Tibial nerve (tissue), 4 donors: ENCODE measurements at regions not wholly inside any gene's neighbourhood (a gene's known extent, or its start where the extent isn't known, plus 50 kb on each side); places are given as distances from the start of the nearest gene placed in this dataset.

Experiments used
- DNase-seq, 2 donors: peaks; one replicate each; pipeline ENCODE4 v3.0.0-alpha.2; 2019; ENCODE audit warnings: low spot score in 2 of 2
- H3K27ac ChIP-seq, 4 donors: fragments of 200-600 bp; sonication (generic) in 3 of 4; one replicate each; pipeline ENCODE4 v1.5.1; 2017 to 2019; ENCODE audit warnings: mild to moderate bottlenecking in 1 of 4
- H3K27me3 ChIP-seq, 2 donors: fragments of 200-600 bp; sonication (generic) in 1 of 2; one replicate each; pipeline versions ENCODE4 v1.5.1 to v1.6.0; 2017 to 2019
- H3K36me3 ChIP-seq, 3 donors: fragments of 200-600 bp; sonication (generic); one replicate each; pipeline ENCODE4 v1.5.1; 2018 to 2019
- H3K4me1 ChIP-seq, 4 donors: fragments of 200-600 bp; sonication (generic) in 3 of 4; one replicate each; pipeline ENCODE4 v1.5.1; 2017 to 2019
- H3K4me3 ChIP-seq, 4 donors: fragments of 200-600 bp; sonication (generic) in 3 of 4; one replicate each; pipeline ENCODE4 v1.5.1; 2017 to 2019; ENCODE audit warnings: mild to moderate bottlenecking in 1 of 4, moderate library complexity in 1 of 4
- H3K9me3 ChIP-seq, 4 donors: fragments of 200-600 bp; sonication (generic) in 3 of 4; one replicate each; pipeline ENCODE4 v1.5.1; 2017 to 2019
- EP300 ChIP-seq, 2 donors: sonication (generic); formaldehyde crosslinking; IDR thresholded peaks; one replicate each; pipeline ENCODE4 v1.6.1; 2017; ENCODE audit warnings: antibody characterized with exemption in 2 of 2, mild to moderate bottlenecking in 1 of 2
- POLR2A ChIP-seq, 2 donors: fragments of 450-650 bp; IDR thresholded peaks; one replicate each; pipeline ENCODE4 v1.6.1; 2017; ENCODE audit warnings: antibody characterized with exemption in 2 of 2, mild to moderate bottlenecking in 2 of 2, moderate library complexity in 2 of 2
- WGBS, 2 donors: methylation state at CpG; one replicate each; pipeline ENCODE4 v1.1.5; 2018; 5-methylcytosine and 5-hydroxymethylcytosine counted together
- TF ChIP-seq, protein P1 (sequence below), 5 experiments: fragments of 200-600 bp in 3 of 5; fragments of 450-650 bp in 2 of 5; sonication (generic) in 3 of 5; IDR thresholded peaks; one replicate each; pipeline ENCODE4 v1.5.1; 2016 to 2019; ENCODE audit warnings: antibody characterized with exemption in 5 of 5, mild to moderate bottlenecking in 3 of 5, moderate library complexity in 2 of 5

DNA sequence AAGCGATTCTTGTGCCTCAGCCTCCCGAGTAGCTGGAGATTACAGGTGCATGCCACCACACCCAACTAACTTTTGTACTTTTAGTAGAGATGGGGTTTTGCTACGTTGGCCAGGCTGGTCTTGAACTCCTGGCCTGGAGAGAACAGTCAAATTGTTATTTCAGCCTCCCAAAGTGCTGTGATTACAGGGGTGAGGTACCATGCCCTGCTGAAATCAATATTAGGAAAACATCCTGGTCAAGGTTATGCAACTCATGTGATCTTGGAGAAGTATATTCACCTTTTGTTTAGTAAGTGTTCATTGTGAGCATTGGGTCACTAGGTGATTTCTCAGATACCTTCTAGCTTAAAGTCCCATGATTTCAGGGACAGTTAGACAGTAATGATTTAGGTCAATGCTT lies 167.8 kb downstream of the AASDH start:
- Histone ChIP-seq H3K27ac (no peak overlapping the region), H3K27me3 (no peaks in the 10 kb centered on the region), H3K36me3 (no peaks in the 10 kb centered on the region), H3K9me3 (no peaks in the 10 kb centered on the region), H3K4me1 (no peaks in the 10 kb centered on the region), H3K4me3 (no peak overlapping the region)
- DNase-seq: no peak
- 92 to 96% methylated on average over 3 of the region's 3 CpGs for WGBS, 2 donors
- no peak for TF ChIP-seq POLR2A (IDR thresholded peaks at IDR 0.05)
- TF ChIP-seq, protein P1, sequence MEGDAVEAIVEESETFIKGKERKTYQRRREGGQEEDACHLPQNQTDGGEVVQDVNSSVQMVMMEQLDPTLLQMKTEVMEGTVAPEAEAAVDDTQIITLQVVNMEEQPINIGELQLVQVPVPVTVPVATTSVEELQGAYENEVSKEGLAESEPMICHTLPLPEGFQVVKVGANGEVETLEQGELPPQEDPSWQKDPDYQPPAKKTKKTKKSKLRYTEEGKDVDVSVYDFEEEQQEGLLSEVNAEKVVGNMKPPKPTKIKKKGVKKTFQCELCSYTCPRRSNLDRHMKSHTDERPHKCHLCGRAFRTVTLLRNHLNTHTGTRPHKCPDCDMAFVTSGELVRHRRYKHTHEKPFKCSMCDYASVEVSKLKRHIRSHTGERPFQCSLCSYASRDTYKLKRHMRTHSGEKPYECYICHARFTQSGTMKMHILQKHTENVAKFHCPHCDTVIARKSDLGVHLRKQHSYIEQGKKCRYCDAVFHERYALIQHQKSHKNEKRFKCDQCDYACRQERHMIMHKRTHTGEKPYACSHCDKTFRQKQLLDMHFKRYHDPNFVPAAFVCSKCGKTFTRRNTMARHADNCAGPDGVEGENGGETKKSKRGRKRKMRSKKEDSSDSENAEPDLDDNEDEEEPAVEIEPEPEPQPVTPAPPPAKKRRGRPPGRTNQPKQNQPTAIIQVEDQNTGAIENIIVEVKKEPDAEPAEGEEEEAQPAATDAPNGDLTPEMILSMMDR (IDR thresholded peaks at IDR 0.05): no peak
- TF ChIP-seq EP300 (IDR thresholded peaks at IDR 0.05): no peak

DNA sequence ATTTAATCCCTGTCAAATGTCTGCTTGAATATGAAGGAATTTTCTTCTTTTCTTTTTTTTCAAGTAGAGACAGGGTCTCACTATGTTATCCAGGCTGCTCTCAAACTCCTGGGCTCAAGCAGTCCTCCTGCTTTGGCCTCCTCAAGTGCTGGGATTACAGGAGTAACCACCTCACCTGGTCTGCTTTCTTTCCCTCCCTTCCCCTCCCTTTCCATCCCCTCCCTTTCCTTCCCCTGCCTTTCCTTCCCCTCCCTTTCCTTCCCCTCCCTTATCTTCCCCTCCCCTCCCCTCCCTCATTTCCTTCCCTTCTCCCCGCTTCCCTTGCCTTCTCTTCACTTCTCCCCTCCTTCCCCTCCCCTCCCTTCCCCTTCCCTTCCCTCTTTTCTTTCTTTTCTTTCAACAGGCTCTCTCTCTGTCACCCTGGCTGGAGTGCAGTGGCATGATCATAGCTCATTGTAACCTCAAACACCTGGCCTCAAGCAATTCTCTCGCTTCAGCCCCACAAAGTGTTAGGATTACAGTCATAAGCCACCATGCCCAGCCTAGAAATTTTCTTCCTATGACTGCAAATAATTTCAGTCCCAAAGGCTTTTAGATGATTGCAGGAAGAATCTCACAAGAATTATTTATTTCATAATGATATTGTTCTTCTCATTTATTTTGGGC lies 168.9 kb downstream of the AASDH start:
- DNase-seq: no peak
- WGBS, 2 donors: 80 to 82% methylated on average over 2 of the region's 2 CpGs
- no peaks in the 10 kb centered on the region for H3K36me3 ChIP-seq
- TF ChIP-seq EP300 (IDR thresholded peaks at IDR 0.05) (no peak), POLR2A (IDR thresholded peaks at IDR 0.05) (no peak)
- TF ChIP-seq, protein P1 (IDR thresholded peaks at IDR 0.05): no peak
- no peak overlapping the region for H3K27ac ChIP-seq
- no peaks in the 10 kb centered on the region for H3K4me1 ChIP-seq
- H3K4me3 ChIP-seq: no peak overlapping the region
- no peaks in the 10 kb centered on the region for H3K9me3 ChIP-seq
- H3K27me3 ChIP-seq: no peaks in the 10 kb centered on the region

DNA sequence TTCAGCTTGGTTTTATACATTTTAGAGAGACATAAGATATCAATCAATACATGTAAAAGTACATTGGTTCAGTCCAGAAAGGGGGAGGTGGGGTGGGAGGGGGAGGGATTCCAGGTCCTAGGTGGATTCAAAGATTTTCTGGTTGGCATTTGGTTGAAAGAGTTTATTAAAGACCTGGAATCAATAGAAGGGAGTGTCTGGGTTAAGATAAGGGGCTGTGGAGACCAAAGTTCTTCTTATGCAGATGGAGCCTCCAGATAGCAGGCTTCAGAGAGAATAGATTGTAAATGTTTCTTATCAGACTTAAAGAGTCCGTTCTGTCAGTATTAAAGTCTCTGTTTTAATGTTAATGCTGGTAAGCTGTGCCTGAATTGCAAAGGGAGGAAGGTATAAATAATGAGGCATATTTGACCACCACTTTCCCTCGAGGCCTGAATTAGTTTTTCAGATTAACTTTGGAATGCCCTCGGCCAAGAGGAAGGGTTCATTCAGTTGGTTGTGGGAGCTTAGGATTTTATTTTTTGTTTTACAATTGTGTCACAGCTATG lies 169.9 kb downstream of the AASDH start:
- Histone ChIP-seq H3K36me3 (no peaks in the 10 kb centered on the region), H3K4me3 (no peak overlapping the region), H3K9me3 (no peaks in the 10 kb centered on the region), H3K4me1 (no peaks in the 10 kb centered on the region), H3K27ac (peak overlapping the region in 1 of 4 donors; percentile 53), H3K27me3 (no peaks in the 10 kb centered on the region)
- 78 to 79% methylated on average over 3 of the region's 3 CpGs for WGBS, 2 donors
- no peak for TF ChIP-seq EP300 (IDR thresholded peaks at IDR 0.05)
- TF ChIP-seq, protein P1 (IDR thresholded peaks at IDR 0.05): no peak
- no peak for TF ChIP-seq POLR2A (IDR thresholded peaks at IDR 0.05)
- no peak for DNase-seq

GRCh38 chr4:56215901-56216300 lies 171.4 kb downstream of the AASDH start:
- Histone ChIP-seq H3K4me3 (no peak overlapping the region), H3K27ac (no peak overlapping the region), H3K9me3 (peaks cover 0 to 8% (median 0%) of the 10 kb centered on the region in 4 donors), H3K4me1 (no peaks in the 10 kb centered on the region), H3K27me3 (no peaks in the 10 kb centered on the region), H3K36me3 (no peaks in the 10 kb centered on the region)
- no peak for DNase-seq
- TF ChIP-seq EP300 (IDR thresholded peaks at IDR 0.05): no peak
- TF ChIP-seq, protein P1 (IDR thresholded peaks at IDR 0.05): no peak
- TF ChIP-seq POLR2A (IDR thresholded peaks at IDR 0.05): no peak
- WGBS, 2 donors: 44 to 75% methylated on average over 3 of the region's 3 CpGs

DNA sequence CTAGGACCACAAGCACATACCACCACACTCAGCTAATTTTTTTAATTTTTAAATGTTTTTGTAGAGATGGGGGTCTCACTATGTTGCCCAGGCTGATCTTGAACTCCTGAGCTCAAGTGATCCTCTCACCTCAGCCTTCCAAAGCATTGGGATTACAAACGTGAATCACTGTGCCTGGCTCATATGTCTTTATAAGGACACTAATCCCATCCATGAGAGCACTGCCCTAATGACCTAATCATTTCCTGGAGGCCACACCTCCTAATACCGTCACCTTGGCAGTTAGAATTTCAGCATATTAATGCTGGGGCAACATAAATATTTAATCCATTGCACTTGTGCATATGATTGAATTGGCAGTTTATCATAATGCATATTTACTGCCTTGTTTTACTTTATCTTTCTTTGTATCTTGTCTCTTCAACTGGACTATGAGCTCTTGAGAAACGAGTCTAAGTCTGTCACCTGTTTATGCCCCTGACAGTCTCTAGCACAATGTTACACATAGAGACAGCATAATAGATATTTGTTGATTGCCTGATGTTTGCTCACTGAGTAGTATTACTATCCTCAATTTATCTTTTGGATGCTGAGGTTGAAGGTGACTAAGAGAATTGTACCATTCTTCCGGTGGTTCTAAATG lies 172.0 kb downstream of the AASDH start:
- Histone ChIP-seq H3K4me1 (no peaks in the 10 kb centered on the region), H3K27me3 (no peaks in the 10 kb centered on the region), H3K36me3 (no peaks in the 10 kb centered on the region), H3K9me3 (peaks cover 0 to 8% (median 0%) of the 10 kb centered on the region in 4 donors), H3K4me3 (no peak overlapping the region), H3K27ac (no peak overlapping the region)
- DNase-seq: no peak
- WGBS, 2 donors: 60 to 68% methylated on average over 4 of the region's 4 CpGs
- TF ChIP-seq POLR2A (IDR thresholded peaks at IDR 0.05): no peak
- TF ChIP-seq EP300 (IDR thresholded peaks at IDR 0.05): no peak
- TF ChIP-seq, protein P1 (IDR thresholded peaks at IDR 0.05): no peak
